ENCODE measurements at regions not wholly inside any gene's neighbourhood (a gene's known extent, or its start where the extent isn't known, plus 50 kb on each side); places are given as distances from the start of the nearest gene placed in this dataset.

- no peak for DNase-seq (ENCODE audit: low read depth, low spot score)
- TF ChIP-seq EZH2 (IDR thresholded peaks at IDR 0.05; ENCODE audit: borderline replicate concordance, low read depth, low read length, severe bottlenecking) (no peak), POLR2AphosphoS5 (IDR thresholded peaks at IDR 0.05; ENCODE audit: insufficient read depth, low read depth, low read length) (no peak), POLR2A (IDR thresholded peaks at IDR 0.05; ENCODE audit: low read depth, low read length) (no peak), CTCF (IDR thresholded peaks at IDR 0.05; ENCODE audit: extremely low read depth in 1 of 2, insufficient read depth in 1 of 2, low read depth in 1 of 2, low read length in 2 of 2) (no peak), MYC (IDR thresholded peaks at IDR 0.05; ENCODE audit: low read depth, low read length) (no peak), GATA2 (IDR thresholded peaks at IDR 0.05; ENCODE audit: insufficient read depth, insufficient read length, low read depth, low read length) (no peak), FOS (IDR thresholded peaks at IDR 0.05; ENCODE audit: borderline replicate concordance, insufficient read depth, low read length) (no peak)
- Histone ChIP-seq H3K4me1 (ENCODE audit: control insufficient read depth, extremely low read depth, insufficient read depth, low read length) (no peaks in the 10 kb centered on the region), H3K4me2 (ENCODE audit: insufficient read depth, low read length) (no peak overlapping the region), H3K27me3 (ENCODE audit: control insufficient read depth in 2 of 2, insufficient read depth in 2 of 2, low read length in 2 of 2) (no peaks in the 10 kb centered on the region), H3K27ac (ENCODE audit: insufficient read depth, low read depth, low read length) (no peak overlapping the region), H3K79me2 (ENCODE audit: control insufficient read depth, insufficient read depth, low read length) (no peaks in the 10 kb centered on the region), H3K4me3 (replicated peaks in 1 of 3; ENCODE audit: insufficient read depth in 1 of 3, low read depth in 1 of 3, low read length in 3 of 3) (no peak overlapping the region), H4K20me1 (replicated peaks; ENCODE audit: control insufficient read depth, extremely low read depth, insufficient read depth, low read length) (no peaks in the 10 kb centered on the region), H2AFZ (ENCODE audit: low read depth, low read length) (no peak overlapping the region), H3K36me3 (ENCODE audit: control insufficient read depth in 2 of 2, extremely low read depth in 1 of 2, insufficient read depth in 2 of 2, low read length in 2 of 2) (no peaks in the 10 kb centered on the region), H3K9ac (replicated peaks; ENCODE audit: extremely low read depth, insufficient read depth, low read length) (no peak overlapping the region), H3K9me3 (replicated peaks; ENCODE audit: control insufficient read depth, insufficient read depth, low read length) (no peaks in the 10 kb centered on the region), H3K9me1 (replicated peaks; ENCODE audit: control insufficient read depth, extremely low read depth, insufficient read depth, low read length) (no peaks in the 10 kb centered on the region)
- ChIA-PET POLR2A (no interaction called here), CTCF (no interaction called here)
- no TSS peak for BruUV-seq (replicated peaks)
- dilution Hi-C loops (cut with MboI; ENCODE audit: extremely low pct_ligation_motif_present, low sequenced_read_pairs) (no loop called here), intact Hi-C loops (cut with micrococcal nuclease) (no loop called here)
- FAIRE-seq, result no peak
Measured at GRCh38 chr2:128702616-128703015, 383.9 kb upstream of the HS6ST1 start.
